ENCODE measurements at regions not wholly inside any gene's neighbourhood (a gene's known extent, or its start where the extent isn't known, plus 50 kb on each side); places are given as distances from the start of the nearest gene placed in this dataset.

GRCh38 chr21:35156293-35157278 is 107.5 kb upstream of the RUNX1 start:
- Histone ChIP-seq H3K27ac (ENCODE audit: low read depth, low read length) (no peak overlapping the region), H3K9me3 (ENCODE audit: control insufficient read depth in 5 of 5, low read length in 5 of 5) (peaks cover 0 to 9% (median 0%) of the 10 kb centered on the region in 5 donors), H3K4me1 (ENCODE audit: control insufficient read depth in 5 of 5, insufficient read depth in 5 of 5, low read length in 5 of 5) (no peaks in the 10 kb centered on the region), H3K36me3 (ENCODE audit: control insufficient read depth in 5 of 5, insufficient read depth in 5 of 5, low read length in 5 of 5) (no peaks in the 10 kb centered on the region), H3K9ac (ENCODE audit: low read length in 5 of 5) (no peak overlapping the region), H3K4me3 (ENCODE audit: low read depth in 1 of 5, low read length in 5 of 5) (no peak overlapping the region), H3K27me3 (ENCODE audit: control insufficient read depth in 5 of 5, insufficient read depth in 4 of 5, low read length in 5 of 5) (no peaks in the 10 kb centered on the region)

GRCh38 chr21:35154788-35155187 is 105.7 kb upstream of the RUNX1 start:
- no peak overlapping the region for H3K27ac ChIP-seq (ENCODE audit: low read depth, low read length)
- H3K27me3 ChIP-seq (ENCODE audit: control insufficient read depth in 5 of 5, insufficient read depth in 4 of 5, low read length in 5 of 5): no peaks in the 10 kb centered on the region
- H3K4me3 ChIP-seq (ENCODE audit: low read depth in 1 of 5, low read length in 5 of 5): no peak overlapping the region
- peaks cover 0 to 9% (median 0%) of the 10 kb centered on the region in 5 donors for H3K9me3 ChIP-seq (ENCODE audit: control insufficient read depth in 5 of 5, low read length in 5 of 5)
- no peaks in the 10 kb centered on the region for H3K36me3 ChIP-seq (ENCODE audit: control insufficient read depth in 5 of 5, insufficient read depth in 5 of 5, low read length in 5 of 5)
- H3K4me1 ChIP-seq (ENCODE audit: control insufficient read depth in 5 of 5, insufficient read depth in 5 of 5, low read length in 5 of 5): no peaks in the 10 kb centered on the region
- H3K9ac ChIP-seq (ENCODE audit: low read length in 5 of 5): no peak overlapping the region

GRCh38 chr21:35153671-35154070 is 104.6 kb upstream of the RUNX1 start:
- Histone ChIP-seq H3K36me3 (ENCODE audit: control insufficient read depth in 5 of 5, insufficient read depth in 5 of 5, low read length in 5 of 5) (no peaks in the 10 kb centered on the region), H3K27ac (ENCODE audit: low read depth, low read length) (no peak overlapping the region), H3K4me3 (ENCODE audit: low read depth in 1 of 5, low read length in 5 of 5) (no peak overlapping the region), H3K4me1 (ENCODE audit: control insufficient read depth in 5 of 5, insufficient read depth in 5 of 5, low read length in 5 of 5) (no peaks in the 10 kb centered on the region), H3K27me3 (ENCODE audit: control insufficient read depth in 5 of 5, insufficient read depth in 4 of 5, low read length in 5 of 5) (no peaks in the 10 kb centered on the region), H3K9me3 (ENCODE audit: control insufficient read depth in 5 of 5, low read length in 5 of 5) (peaks cover 0 to 9% (median 0%) of the 10 kb centered on the region in 5 donors), H3K9ac (ENCODE audit: low read length in 5 of 5) (no peak overlapping the region)

- Histone ChIP-seq H3K9me3 (ENCODE audit: control insufficient read depth in 5 of 5, low read length in 5 of 5) (no peaks in the 10 kb centered on the region), H3K9ac (ENCODE audit: low read length in 5 of 5) (no peak overlapping the region), H3K4me1 (ENCODE audit: control insufficient read depth in 5 of 5, insufficient read depth in 5 of 5, low read length in 5 of 5) (no peaks in the 10 kb centered on the region), H3K27me3 (ENCODE audit: control insufficient read depth in 5 of 5, insufficient read depth in 4 of 5, low read length in 5 of 5) (no peaks in the 10 kb centered on the region), H3K4me3 (ENCODE audit: low read depth in 1 of 5, low read length in 5 of 5) (no peak overlapping the region), H3K27ac (ENCODE audit: low read depth, low read length) (no peak overlapping the region), H3K36me3 (ENCODE audit: control insufficient read depth in 5 of 5, insufficient read depth in 5 of 5, low read length in 5 of 5) (no peaks in the 10 kb centered on the region)
Measured at GRCh38 chr21:35150562-35151226, 101.6 kb upstream of the RUNX1 start.

GRCh38 chr21:35149698-35150097 is 100.6 kb upstream of the RUNX1 start:
- H3K27me3 ChIP-seq (ENCODE audit: control insufficient read depth in 5 of 5, insufficient read depth in 4 of 5, low read length in 5 of 5): no peaks in the 10 kb centered on the region
- no peak overlapping the region for H3K27ac ChIP-seq (ENCODE audit: low read depth, low read length)
- no peak overlapping the region for H3K9ac ChIP-seq (ENCODE audit: low read length in 5 of 5)
- no peaks in the 10 kb centered on the region for H3K9me3 ChIP-seq (ENCODE audit: control insufficient read depth in 5 of 5, low read length in 5 of 5)
- H3K4me3 ChIP-seq (ENCODE audit: low read depth in 1 of 5, low read length in 5 of 5): no peak overlapping the region
- H3K4me1 ChIP-seq (ENCODE audit: control insufficient read depth in 5 of 5, insufficient read depth in 5 of 5, low read length in 5 of 5): no peaks in the 10 kb centered on the region
- no peaks in the 10 kb centered on the region for H3K36me3 ChIP-seq (ENCODE audit: control insufficient read depth in 5 of 5, insufficient read depth in 5 of 5, low read length in 5 of 5)

GRCh38 chr21:35147439-35147838 is 98.3 kb upstream of the RUNX1 start:
- H3K9ac ChIP-seq (ENCODE audit: low read length in 5 of 5): no peak overlapping the region
- H3K9me3 ChIP-seq (ENCODE audit: control insufficient read depth in 5 of 5, low read length in 5 of 5): no peaks in the 10 kb centered on the region
- H3K27me3 ChIP-seq (ENCODE audit: control insufficient read depth in 5 of 5, insufficient read depth in 4 of 5, low read length in 5 of 5): no peaks in the 10 kb centered on the region
- H3K36me3 ChIP-seq (ENCODE audit: control insufficient read depth in 5 of 5, insufficient read depth in 5 of 5, low read length in 5 of 5): no peaks in the 10 kb centered on the region
- no peak overlapping the region for H3K4me3 ChIP-seq (ENCODE audit: low read depth in 1 of 5, low read length in 5 of 5)
- H3K4me1 ChIP-seq (ENCODE audit: control insufficient read depth in 5 of 5, insufficient read depth in 5 of 5, low read length in 5 of 5): no peaks in the 10 kb centered on the region
- no peak overlapping the region for H3K27ac ChIP-seq (ENCODE audit: low read depth, low read length)

GRCh38 chr21:35145626-35146233 is 96.6 kb upstream of the RUNX1 start:
- Histone ChIP-seq H3K4me3 (ENCODE audit: low read depth in 1 of 5, low read length in 5 of 5) (no peak overlapping the region), H3K36me3 (ENCODE audit: control insufficient read depth in 5 of 5, insufficient read depth in 5 of 5, low read length in 5 of 5) (no peaks in the 10 kb centered on the region), H3K4me1 (ENCODE audit: control insufficient read depth in 5 of 5, insufficient read depth in 5 of 5, low read length in 5 of 5) (no peaks in the 10 kb centered on the region), H3K9me3 (ENCODE audit: control insufficient read depth in 5 of 5, low read length in 5 of 5) (no peaks in the 10 kb centered on the region), H3K9ac (ENCODE audit: low read length in 5 of 5) (no peak overlapping the region), H3K27ac (ENCODE audit: low read depth, low read length) (no peak overlapping the region), H3K27me3 (ENCODE audit: control insufficient read depth in 5 of 5, insufficient read depth in 4 of 5, low read length in 5 of 5) (no peaks in the 10 kb centered on the region)

- H3K9ac ChIP-seq (ENCODE audit: low read length in 5 of 5): no peak overlapping the region
- H3K36me3 ChIP-seq (ENCODE audit: control insufficient read depth in 5 of 5, insufficient read depth in 5 of 5, low read length in 5 of 5): no peaks in the 10 kb centered on the region
- H3K4me1 ChIP-seq (ENCODE audit: control insufficient read depth in 5 of 5, insufficient read depth in 5 of 5, low read length in 5 of 5): no peaks in the 10 kb centered on the region
- H3K9me3 ChIP-seq (ENCODE audit: control insufficient read depth in 5 of 5, low read length in 5 of 5): no peaks in the 10 kb centered on the region
- no peak overlapping the region for H3K4me3 ChIP-seq (ENCODE audit: low read depth in 1 of 5, low read length in 5 of 5)
- H3K27me3 ChIP-seq (ENCODE audit: control insufficient read depth in 5 of 5, insufficient read depth in 4 of 5, low read length in 5 of 5): no peaks in the 10 kb centered on the region
- no peak overlapping the region for H3K27ac ChIP-seq (ENCODE audit: low read depth, low read length)
Measured at GRCh38 chr21:35144978-35145377, 95.9 kb upstream of the RUNX1 start.

- Histone ChIP-seq H3K4me3 (ENCODE audit: low read depth in 1 of 5, low read length in 5 of 5) (no peak overlapping the region), H3K9me3 (ENCODE audit: control insufficient read depth in 5 of 5, low read length in 5 of 5) (no peaks in the 10 kb centered on the region), H3K9ac (ENCODE audit: low read length in 5 of 5) (no peak overlapping the region), H3K27ac (ENCODE audit: low read depth, low read length) (no peak overlapping the region), H3K4me1 (ENCODE audit: control insufficient read depth in 5 of 5, insufficient read depth in 5 of 5, low read length in 5 of 5) (no peaks in the 10 kb centered on the region), H3K27me3 (ENCODE audit: control insufficient read depth in 5 of 5, insufficient read depth in 4 of 5, low read length in 5 of 5) (no peaks in the 10 kb centered on the region), H3K36me3 (ENCODE audit: control insufficient read depth in 5 of 5, insufficient read depth in 5 of 5, low read length in 5 of 5) (no peaks in the 10 kb centered on the region)
Measured at GRCh38 chr21:35142036-35142815, 93.1 kb upstream of the RUNX1 start.

Measured in subcutaneous abdominal adipose tissue (tissue), 5 donors.